Prostate gland (tissue), 2 donors: ENCODE measurements at regions not wholly inside any gene's neighbourhood (a gene's known extent, or its start where the extent isn't known, plus 50 kb on each side); places are given as distances from the start of the nearest gene placed in this dataset.

Source experiments
- DNase-seq: peaks from one replicate; pipeline ENCODE4 v3.0.0-alpha.2; 2019; ENCODE audit warnings: low spot score
- H3K27ac ChIP-seq, 2 donors: fragments of 200-600 bp; sonication (generic); 2 replicates each; pipeline ENCODE4 v1.5.1; 2017 to 2019
- H3K27me3 ChIP-seq: fragments of 200-600 bp; sonication (generic); replicated peaks from 2 replicates; pipeline ENCODE4 v1.5.1; 2019; ENCODE audit not compliant: insufficient read depth
- H3K36me3 ChIP-seq, 2 donors: fragments of 200-600 bp; sonication (generic); 1 replicate in 1 of 2; 2 replicates in 1 of 2; pipeline versions ENCODE4 v1.5.1 to v1.8.1; 2017 to 2019
- H3K4me1 ChIP-seq: fragments of 200-600 bp; sonication (generic); replicated peaks from 2 replicates; pipeline ENCODE4 v1.5.1; 2019
- H3K4me3 ChIP-seq, 2 donors: fragments of 200-600 bp; sonication (generic); 2 replicates each; pipeline ENCODE4 v1.5.1; 2017 to 2019
- H3K9me3 ChIP-seq: fragments of 200-600 bp; sonication (generic); 2 replicates; pipeline ENCODE4 v1.5.1; 2017
- CTCF ChIP-seq, 4 experiments: fragments of 200-600 bp in 2 of 4; fragments of 450-650 bp in 2 of 4; sonication (generic) in 2 of 4; IDR thresholded peaks; 1 replicate in 3 of 4; 2 replicates in 1 of 4; pipeline ENCODE4 v1.5.1; 2016 to 2019; ENCODE audit warnings: antibody characterized with exemption in 4 of 4, mild to moderate bottlenecking in 2 of 4, moderate library complexity in 2 of 4
- POLR2A ChIP-seq: fragments of 450-650 bp; IDR thresholded peaks from one replicate; pipeline ENCODE4 v1.6.1; 2016; ENCODE audit warnings: antibody characterized with exemption, mild to moderate bottlenecking
- POLR2AphosphoS5 ChIP-seq: sonication (generic); formaldehyde crosslinking; IDR thresholded peaks from one replicate; pipeline ENCODE4 v1.6.1; 2017; ENCODE audit warnings: antibody characterized with exemption
- WGBS: methylation state at CpG from one replicate; pipeline ENCODE4 v1.1.5; 2018; 5-methylcytosine and 5-hydroxymethylcytosine counted together
- intact Hi-C: fragments of 100-400 bp; cut with DNase I; formaldehyde crosslinking; loops from one replicate; pipeline ENCODE4 v1.14.2; 2022

- H3K27ac ChIP-seq, result no peak overlapping the region
- H3K4me3 ChIP-seq, result no peak overlapping the region
- TF ChIP-seq CTCF (IDR thresholded peaks at IDR 0.05) (no peak), POLR2AphosphoS5 (no peak), POLR2A (no peak)
- whole genome bisulfite sequencing, result 100% methylated on average over 1 of the region's 1 CpG
- no peaks in the 10 kb centered on the region for H3K36me3 ChIP-seq
- intact Hi-C loops, result no loop called here
- H3K4me1 ChIP-seq, result no peaks in the 10 kb centered on the region
- no peaks in the 10 kb centered on the region for H3K27me3 ChIP-seq
- DNase-seq, result no peak
- no peaks in the 10 kb centered on the region for H3K9me3 ChIP-seq
Measured at GRCh38 chr14:44412858-44413569, 94.1 kb downstream of the FSCB start.

DNA sequence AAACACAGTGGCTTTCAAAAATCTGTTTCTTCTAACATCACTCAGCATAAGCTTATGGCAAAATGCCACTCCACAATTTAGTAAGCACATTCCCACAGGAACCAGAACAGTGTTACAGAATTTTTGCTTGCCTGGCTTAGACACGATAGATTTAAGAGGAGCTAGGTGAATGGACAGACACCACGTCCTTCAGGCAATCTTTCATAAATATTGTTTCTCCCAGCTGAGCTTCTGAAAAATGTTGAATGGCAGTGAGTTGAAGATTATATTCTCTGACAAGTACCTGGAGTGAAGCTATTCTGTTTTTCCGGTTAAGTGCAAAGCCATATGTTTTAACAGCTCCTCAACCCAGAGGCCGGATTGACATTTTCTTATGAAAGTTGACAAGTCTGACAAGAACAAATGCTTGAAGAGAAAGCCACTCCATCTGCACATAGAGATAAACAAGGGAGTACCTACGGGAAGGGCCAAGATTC lies 102.0 kb downstream of the FSCB start:
- intact Hi-C loops, result no loop called here
- no peaks in the 10 kb centered on the region for H3K36me3 ChIP-seq
- no peaks in the 10 kb centered on the region for H3K27me3 ChIP-seq
- no peak overlapping the region for H3K4me3 ChIP-seq
- H3K4me1 ChIP-seq, result no peaks in the 10 kb centered on the region
- no peak for TF ChIP-seq POLR2A
- no peak for TF ChIP-seq CTCF (IDR thresholded peaks at IDR 0.05)
- TF ChIP-seq POLR2AphosphoS5, result no peak
- no peak overlapping the region for H3K27ac ChIP-seq
- WGBS, result 53% methylated on average over 5 of the region's 5 CpGs
- no peaks in the 10 kb centered on the region for H3K9me3 ChIP-seq
- no peak for DNase-seq

DNA sequence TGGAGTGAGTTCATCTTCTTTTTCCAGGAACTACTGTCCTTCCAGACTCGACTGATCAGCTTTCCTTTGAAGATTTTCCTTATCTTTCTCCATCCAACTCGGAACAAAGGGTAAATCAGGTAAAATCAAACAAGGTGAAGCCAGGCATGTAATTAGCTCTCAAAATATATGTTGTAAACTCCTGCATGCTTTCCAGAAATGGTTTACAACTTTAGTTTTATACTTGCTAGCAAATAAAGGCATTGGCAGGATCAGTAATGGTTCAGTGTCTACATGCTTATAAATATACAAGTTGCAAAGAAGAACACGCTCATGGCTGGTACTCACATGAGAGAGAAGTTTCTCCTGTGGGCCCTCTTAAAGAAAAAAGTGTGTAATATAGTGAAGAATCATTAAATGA lies 102.5 kb downstream of the FSCB start:
- 40% methylated on average over 3 of the region's 3 CpGs for WGBS
- Histone ChIP-seq H3K27ac (no peak overlapping the region), H3K4me3 (no peak overlapping the region), H3K36me3 (no peaks in the 10 kb centered on the region), H3K9me3 (no peaks in the 10 kb centered on the region), H3K4me1 (no peaks in the 10 kb centered on the region), H3K27me3 (no peaks in the 10 kb centered on the region)
- intact Hi-C loops, result no loop called here
- TF ChIP-seq CTCF (IDR thresholded peaks at IDR 0.05) (no peak), POLR2AphosphoS5 (no peak), POLR2A (no peak)
- no peak for DNase-seq

GRCh38 chr14:44404036-44404435 lies 103.0 kb downstream of the FSCB start:
- no peak overlapping the region for H3K27ac ChIP-seq
- no peak for TF ChIP-seq POLR2A
- TF ChIP-seq POLR2AphosphoS5, result no peak
- TF ChIP-seq CTCF (IDR thresholded peaks at IDR 0.05), result no peak
- WGBS, result 56% methylated on average over 1 of the region's 1 CpG
- no peaks in the 10 kb centered on the region for H3K27me3 ChIP-seq
- H3K9me3 ChIP-seq, result no peaks in the 10 kb centered on the region
- intact Hi-C loops, result no loop called here
- no peak for DNase-seq
- H3K4me1 ChIP-seq, result no peaks in the 10 kb centered on the region
- no peaks in the 10 kb centered on the region for H3K36me3 ChIP-seq
- H3K4me3 ChIP-seq, result no peak overlapping the region

GRCh38 chr14:44403193-44403592 lies 103.9 kb downstream of the FSCB start:
- WGBS, result 86% methylated on average over 3 of the region's 3 CpGs
- DNase-seq, result no peak
- H3K36me3 ChIP-seq, result no peaks in the 10 kb centered on the region
- H3K9me3 ChIP-seq, result no peaks in the 10 kb centered on the region
- H3K27me3 ChIP-seq, result no peaks in the 10 kb centered on the region
- no peak overlapping the region for H3K4me3 ChIP-seq
- no peak for TF ChIP-seq CTCF (IDR thresholded peaks at IDR 0.05)
- TF ChIP-seq POLR2AphosphoS5, result no peak
- TF ChIP-seq POLR2A, result no peak
- intact Hi-C loops, result no loop called here
- H3K4me1 ChIP-seq, result no peaks in the 10 kb centered on the region
- no peak overlapping the region for H3K27ac ChIP-seq
